ENCODE measurements at regions not wholly inside any gene's neighbourhood (a gene's known extent, or its start where the extent isn't known, plus 50 kb on each side); places are given as distances from the start of the nearest gene placed in this dataset.
"Not testable (repeated sequence)": the region's sequence is repeated elsewhere in the genome, so short reads cannot be mapped to it uniquely, and the experiment has no call there.

- CTCF ChIA-PET: no interaction called here
- peaks cover 4% of the 10 kb centered on the region; the same call in 1 of the 2 replicates for H3K4me1 Mint-ChIP-seq
- 0 out of 2 replicates have a peak, but pooled peaks cover 6% of the 10 kb centered on the region for H3K9me3 Mint-ChIP-seq
- POLR2A ChIA-PET: no interaction called here
- no peaks in the 10 kb centered on the region for H3K36me3 Mint-ChIP-seq
- DNase-seq (ENCODE audit: low spot score) (no peak), ATAC-seq (no peak)
- H3K27me3 Mint-ChIP-seq (ENCODE audit: low read depth): no peaks in the 10 kb centered on the region; the same call in 1 of the 2 replicates
- no peak for TF ChIP-seq ZNF671 (CRISPR knock-in tag; IDR thresholded peaks at IDR 0.05)
- TF ChIP-seq ZNF138 (CRISPR knock-in tag; conservative IDR thresholded peaks at IDR 0.05): no peak
- TF ChIP-seq ATF2 (CRISPR knock-in tag; IDR thresholded peaks at IDR 0.05; ENCODE audit: borderline replicate concordance, low read depth): no peak
- TF ChIP-seq E2F5 (CRISPR knock-in tag; IDR thresholded peaks at IDR 0.05): no peak
- no peak for TF ChIP-seq USF2 (CRISPR knock-in tag; IDR thresholded peaks at IDR 0.05)
- no peak for TF ChIP-seq CREB1 (CRISPR knock-in tag; IDR thresholded peaks at IDR 0.05)
- no peak for TF ChIP-seq NR3C1 (CRISPR knock-in tag; conservative IDR thresholded peaks at IDR 0.05; ENCODE audit: low read depth)
- no peak for TF ChIP-seq ZBTB21 (CRISPR knock-in tag; IDR thresholded peaks at IDR 0.05; ENCODE audit: borderline replicate concordance)
- TF ChIP-seq TEAD1 (CRISPR knock-in tag; IDR thresholded peaks at IDR 0.05): no peak
- TF ChIP-seq NFE2L1 (CRISPR knock-in tag; IDR thresholded peaks at IDR 0.05): no peak
- no peak overlapping the region for H3K27ac Mint-ChIP-seq
- no peak overlapping the region for H3K4me3 Mint-ChIP-seq
Measured at GRCh38 chr16:79938575-79938974, 338.0 kb upstream of the MAF start.

- H3K27ac Mint-ChIP-seq; POLR2A ChIA-PET; H3K4me3 Mint-ChIP-seq; H3K36me3 Mint-ChIP-seq; H3K4me1 Mint-ChIP-seq; H3K9me3 Mint-ChIP-seq; DNase-seq (ENCODE audit: low spot score); H3K27me3 Mint-ChIP-seq (ENCODE audit: low read depth); ATAC-seq; CTCF ChIA-PET: not testable (repeated sequence)
Measured at GRCh38 chr16:79937671-79938070, 337.1 kb upstream of the MAF start.

- Mint-ChIP-seq H3K36me3 (no peaks in the 10 kb centered on the region), H3K27me3 (ENCODE audit: low read depth) (no peaks in the 10 kb centered on the region; the same call in 1 of the 2 replicates), H3K4me1 (peaks cover 15% of the 10 kb centered on the region; the same call in 1 of the 2 replicates), H3K4me3 (no peak overlapping the region), H3K9me3 (0 out of 2 replicates have a peak, but pooled peaks cover 6% of the 10 kb centered on the region), H3K27ac (no peak overlapping the region)
- CTCF ChIA-PET: no interaction called here
- ATAC-seq (no peak), DNase-seq (ENCODE audit: low spot score) (no peak)
- POLR2A ChIA-PET: no interaction called here
- no peak for TF ChIP-seq IRF1 (CRISPR knock-in tag; IDR thresholded peaks at IDR 0.05)
- TF ChIP-seq IRF2 (CRISPR knock-in tag; IDR thresholded peaks at IDR 0.05; ENCODE audit: borderline replicate concordance, low read depth): no peak
- no peak for TF ChIP-seq CREB1 (CRISPR knock-in tag; IDR thresholded peaks at IDR 0.05)
- no peak for TF ChIP-seq ATF2 (CRISPR knock-in tag; IDR thresholded peaks at IDR 0.05; ENCODE audit: borderline replicate concordance, low read depth)
- no peak for TF ChIP-seq SMAD3 (CRISPR knock-in tag; IDR thresholded peaks at IDR 0.05; ENCODE audit: borderline replicate concordance)
- TF ChIP-seq ZNF512 (CRISPR knock-in tag; IDR thresholded peaks at IDR 0.05; ENCODE audit: borderline replicate concordance): no peak
- no peak for TF ChIP-seq ZNF532 (CRISPR knock-in tag; IDR thresholded peaks at IDR 0.05; ENCODE audit: borderline replicate concordance)
Measured at GRCh38 chr16:79933603-79934002, 333.1 kb upstream of the MAF start.

Measured in WTC11 (cell line).